ENCODE measurements at regions not wholly inside any gene's neighbourhood (a gene's known extent, or its start where the extent isn't known, plus 50 kb on each side); places are given as distances from the start of the nearest gene placed in this dataset.
"Not testable (repeated sequence)": the region's sequence is repeated elsewhere in the genome, so short reads cannot be mapped to it uniquely, and the experiment has no call there.

GRCh38 chrX:80578517-80579105 is 158.4 kb downstream of the TENT5D start:
- H3K27me3 Mint-ChIP-seq (ENCODE audit: low read depth), result no peaks in the 10 kb centered on the region
- intact Hi-C loops (cut with micrococcal nuclease), result loop anchor here (5.0 kb wide), 1 partner anchor 296 kb away; no protein-coding TSS in a partner anchor
- CTCF ChIA-PET, result no interaction called here

GRCh38 chrX:80590992-80591391 is 170.7 kb downstream of the TENT5D start:
- H3K27me3 Mint-ChIP-seq (ENCODE audit: low read depth); H3K9me3 Mint-ChIP-seq; H3K4me1 Mint-ChIP-seq (ENCODE audit: low read depth); CTCF ChIA-PET; H3K36me3 Mint-ChIP-seq (ENCODE audit: low read depth); DNase-seq; intact Hi-C loops (cut with micrococcal nuclease); H3K27ac Mint-ChIP-seq; H3K4me3 Mint-ChIP-seq: not testable (repeated sequence)

More at GRCh38 chrX:80578517-80579105, 158.4 kb downstream of the TENT5D start:
- Mint-ChIP-seq H3K36me3 (ENCODE audit: low read depth) (no peaks in the 10 kb centered on the region), H3K27ac (no peak overlapping the region), H3K4me3 (no peak overlapping the region), H3K4me1 (ENCODE audit: low read depth) (no peaks in the 10 kb centered on the region), H3K9me3 (no peaks in the 10 kb centered on the region)
- DNase-seq, result no peak

GRCh38 chrX:80602036-80602860 is 182.0 kb downstream of the TENT5D start:
- no peak for DNase-seq
- Mint-ChIP-seq H3K27ac (no peak overlapping the region), H3K4me1 (ENCODE audit: low read depth) (no peaks in the 10 kb centered on the region), H3K27me3 (ENCODE audit: low read depth) (no peaks in the 10 kb centered on the region), H3K9me3 (no peaks in the 10 kb centered on the region), H3K36me3 (ENCODE audit: low read depth) (no peaks in the 10 kb centered on the region), H3K4me3 (no peak overlapping the region)
- CTCF ChIA-PET, result no interaction called here
- intact Hi-C loops (cut with micrococcal nuclease), result no loop called here

Measured in activated naive CD4-positive, alpha-beta T cell treated with anti-CD3 and anti-CD28 coated beads for 36 hours (primary cell).